ENCODE measurements at regions not wholly inside any gene's neighbourhood (a gene's known extent, or its start where the extent isn't known, plus 50 kb on each side); places are given as distances from the start of the nearest gene placed in this dataset.

DNA sequence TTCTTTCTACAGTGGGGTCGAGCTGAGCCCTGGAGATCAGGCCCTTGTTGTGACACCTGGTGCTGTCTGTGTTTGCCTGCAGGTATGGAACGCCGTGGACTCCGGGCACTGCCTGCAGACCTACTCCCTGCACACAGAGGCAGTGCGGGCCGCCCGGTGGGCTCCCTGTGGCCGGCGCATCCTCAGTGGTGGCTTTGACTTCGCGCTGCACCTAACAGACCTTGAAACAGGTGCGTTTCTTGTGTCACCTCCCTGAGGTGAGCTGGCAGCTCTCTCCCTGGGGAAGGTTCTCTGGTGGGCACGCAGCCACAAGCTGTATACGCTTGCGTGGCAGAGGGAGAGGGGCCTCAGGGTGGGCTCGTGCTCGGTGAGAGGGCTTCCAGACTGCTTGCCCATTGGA lies 119.3 kb downstream of the BEGAIN start:
- TF ChIP-seq, protein P1, sequence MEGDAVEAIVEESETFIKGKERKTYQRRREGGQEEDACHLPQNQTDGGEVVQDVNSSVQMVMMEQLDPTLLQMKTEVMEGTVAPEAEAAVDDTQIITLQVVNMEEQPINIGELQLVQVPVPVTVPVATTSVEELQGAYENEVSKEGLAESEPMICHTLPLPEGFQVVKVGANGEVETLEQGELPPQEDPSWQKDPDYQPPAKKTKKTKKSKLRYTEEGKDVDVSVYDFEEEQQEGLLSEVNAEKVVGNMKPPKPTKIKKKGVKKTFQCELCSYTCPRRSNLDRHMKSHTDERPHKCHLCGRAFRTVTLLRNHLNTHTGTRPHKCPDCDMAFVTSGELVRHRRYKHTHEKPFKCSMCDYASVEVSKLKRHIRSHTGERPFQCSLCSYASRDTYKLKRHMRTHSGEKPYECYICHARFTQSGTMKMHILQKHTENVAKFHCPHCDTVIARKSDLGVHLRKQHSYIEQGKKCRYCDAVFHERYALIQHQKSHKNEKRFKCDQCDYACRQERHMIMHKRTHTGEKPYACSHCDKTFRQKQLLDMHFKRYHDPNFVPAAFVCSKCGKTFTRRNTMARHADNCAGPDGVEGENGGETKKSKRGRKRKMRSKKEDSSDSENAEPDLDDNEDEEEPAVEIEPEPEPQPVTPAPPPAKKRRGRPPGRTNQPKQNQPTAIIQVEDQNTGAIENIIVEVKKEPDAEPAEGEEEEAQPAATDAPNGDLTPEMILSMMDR (IDR thresholded peaks at IDR 0.05; ENCODE audit: low read depth, low read length): no peak
- TF ChIP-seq POLR2A (IDR thresholded peaks at IDR 0.05; ENCODE audit: extremely low read depth, insufficient read length): no peak
- TF ChIP-seq, protein P2, sequence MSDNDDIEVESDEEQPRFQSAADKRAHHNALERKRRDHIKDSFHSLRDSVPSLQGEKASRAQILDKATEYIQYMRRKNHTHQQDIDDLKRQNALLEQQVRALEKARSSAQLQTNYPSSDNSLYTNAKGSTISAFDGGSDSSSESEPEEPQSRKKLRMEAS (IDR thresholded peaks at IDR 0.05; ENCODE audit: low read depth, low read length): no peak
